ENCODE measurements at regions not wholly inside any gene's neighbourhood (a gene's known extent, or its start where the extent isn't known, plus 50 kb on each side); places are given as distances from the start of the nearest gene placed in this dataset.
"Not testable (repeated sequence)": the region's sequence is repeated elsewhere in the genome, so short reads cannot be mapped to it uniquely, and the experiment has no call there.

DNA sequence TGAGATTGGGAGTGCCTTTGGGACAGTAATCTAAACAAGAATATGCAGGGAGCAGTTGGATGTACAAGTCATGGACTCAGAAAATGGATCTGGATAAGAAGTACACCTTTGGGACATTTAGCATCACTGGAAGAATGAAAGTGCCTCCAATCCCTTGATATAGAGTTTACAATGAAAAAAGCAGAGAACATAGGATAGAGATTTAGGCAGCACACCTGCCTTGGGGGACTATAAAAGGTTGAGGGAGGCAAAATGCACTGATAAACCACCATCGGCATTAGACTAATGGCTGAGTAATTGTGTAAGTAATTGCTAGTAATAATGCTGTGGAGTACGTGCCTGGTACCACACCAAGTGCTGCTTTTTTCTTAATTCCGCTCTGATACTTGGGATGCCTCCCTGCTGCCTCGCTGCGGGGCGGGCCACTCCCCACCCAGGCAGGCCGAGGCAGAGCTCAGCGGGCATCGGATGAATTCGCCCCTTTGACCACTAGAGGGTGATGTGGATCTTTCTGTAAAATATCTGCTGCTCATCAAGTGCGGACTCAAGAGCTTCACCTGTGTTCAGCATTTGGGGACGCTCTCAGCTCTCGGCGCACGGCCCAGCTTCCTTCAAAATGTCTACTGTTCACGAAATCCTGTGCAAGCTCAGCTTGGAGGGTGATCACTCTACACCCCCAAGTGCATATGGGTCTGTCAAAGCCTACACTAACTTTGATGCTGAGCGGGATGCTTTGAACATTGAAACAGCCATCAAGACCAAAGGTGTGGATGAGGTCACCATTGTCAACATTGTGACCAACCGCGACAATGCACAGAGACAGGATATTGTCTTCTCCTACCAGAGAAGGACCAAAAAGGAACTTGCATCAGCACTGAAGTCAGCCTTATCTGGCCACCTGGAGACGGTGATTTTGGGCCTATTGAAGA lies 99.9 kb downstream of the ANKRD18B start:
- no peaks in the 10 kb centered on the region for H3K9me3 ChIP-seq (ENCODE audit: low read depth, low read length)
- H3K4me1 ChIP-seq (ENCODE audit: insufficient read depth, low read length), result no peaks in the 10 kb centered on the region
- H3K27me3 ChIP-seq (ENCODE audit: insufficient read depth, low read length), result no peaks in the 10 kb centered on the region
- H3K4me3 ChIP-seq (ENCODE audit: low read length), result no peak overlapping the region

DNA sequence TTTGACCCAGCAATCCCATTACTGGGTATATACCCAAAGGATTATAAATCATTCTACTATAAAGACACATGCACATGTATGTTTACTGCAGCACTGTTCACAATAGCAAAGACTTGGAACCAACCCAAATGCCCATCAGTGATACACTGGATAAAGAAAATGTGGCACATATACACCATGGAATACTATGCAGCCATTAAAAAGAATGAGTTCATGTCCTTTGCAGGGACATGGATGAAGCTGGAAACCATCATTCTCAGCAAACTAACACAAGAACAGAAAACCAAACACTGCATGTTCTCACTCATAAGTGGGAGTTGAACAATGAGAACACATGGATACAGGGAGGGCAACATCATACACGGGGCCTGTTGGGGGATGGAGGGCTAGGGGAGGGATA lies 104.3 kb downstream of the ANKRD18B start:
- not testable (repeated sequence) for H3K4me1 ChIP-seq (ENCODE audit: insufficient read depth, low read length); H3K9me3 ChIP-seq (ENCODE audit: low read depth, low read length); H3K27me3 ChIP-seq (ENCODE audit: insufficient read depth, low read length)

DNA sequence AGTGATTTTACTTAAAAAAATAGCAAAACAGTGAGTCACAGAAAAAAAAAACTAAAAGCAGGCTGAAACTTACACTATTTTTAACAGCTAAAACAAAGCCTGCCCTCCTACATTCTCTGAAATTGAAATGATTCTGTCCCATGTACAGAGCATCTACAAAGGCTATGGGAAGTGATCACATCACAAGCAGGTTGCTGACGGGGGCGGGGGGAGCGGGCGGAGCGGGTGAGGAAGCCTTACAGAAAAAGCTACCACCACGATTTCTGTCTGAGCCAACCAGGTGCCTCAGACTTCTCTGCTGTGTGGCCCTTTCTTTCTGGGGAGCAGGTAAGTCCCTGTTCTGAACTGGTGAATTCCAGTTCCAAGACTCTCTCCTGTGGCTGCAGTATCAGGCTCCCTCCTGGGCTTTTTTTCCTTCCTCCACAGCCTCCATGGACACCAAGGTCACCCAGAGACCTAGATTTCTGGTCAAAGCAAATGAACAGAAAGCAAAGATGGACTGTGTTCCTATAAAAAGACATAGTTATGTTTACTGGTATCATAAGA lies 104.9 kb downstream of the ANKRD18B start:
- no peaks in the 10 kb centered on the region for H3K4me1 ChIP-seq (ENCODE audit: insufficient read depth, low read length)
- H3K27me3 ChIP-seq (ENCODE audit: insufficient read depth, low read length), result peaks cover 9% of the 10 kb centered on the region
- H3K9me3 ChIP-seq (ENCODE audit: low read depth, low read length), result no peaks in the 10 kb centered on the region
- H3K4me3 ChIP-seq (ENCODE audit: low read length), result no peak overlapping the region

More for the DNA sequence above, 104.3 kb downstream of the ANKRD18B start:
- not testable (repeated sequence) for H3K4me3 ChIP-seq (ENCODE audit: low read length)

DNA sequence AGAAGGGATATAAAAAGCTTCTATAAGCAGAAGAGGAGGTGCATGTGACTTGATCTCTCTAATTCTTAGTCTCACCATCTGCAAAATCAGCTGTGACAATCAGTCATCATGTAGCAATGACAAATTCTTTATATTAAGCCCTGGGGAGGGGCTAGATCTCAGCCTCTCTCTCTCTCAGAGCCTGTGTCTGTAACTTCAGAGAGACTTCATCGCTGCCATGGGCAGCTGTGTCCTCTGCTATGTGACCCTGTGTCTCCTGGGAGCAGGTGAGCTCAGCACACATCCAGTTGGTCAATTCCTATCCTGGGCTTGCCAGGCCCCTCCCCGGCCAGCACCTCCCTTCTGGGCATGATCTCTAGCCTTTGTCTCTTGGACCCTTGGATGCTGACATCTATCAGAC lies 109.6 kb downstream of the ANKRD18B start:
- no peak overlapping the region for H3K4me3 ChIP-seq (ENCODE audit: low read length)
- H3K4me1 ChIP-seq (ENCODE audit: insufficient read depth, low read length), result no peaks in the 10 kb centered on the region
- peaks cover 46% of the 10 kb centered on the region for H3K27me3 ChIP-seq (ENCODE audit: insufficient read depth, low read length)
- no peaks in the 10 kb centered on the region for H3K9me3 ChIP-seq (ENCODE audit: low read depth, low read length)

DNA sequence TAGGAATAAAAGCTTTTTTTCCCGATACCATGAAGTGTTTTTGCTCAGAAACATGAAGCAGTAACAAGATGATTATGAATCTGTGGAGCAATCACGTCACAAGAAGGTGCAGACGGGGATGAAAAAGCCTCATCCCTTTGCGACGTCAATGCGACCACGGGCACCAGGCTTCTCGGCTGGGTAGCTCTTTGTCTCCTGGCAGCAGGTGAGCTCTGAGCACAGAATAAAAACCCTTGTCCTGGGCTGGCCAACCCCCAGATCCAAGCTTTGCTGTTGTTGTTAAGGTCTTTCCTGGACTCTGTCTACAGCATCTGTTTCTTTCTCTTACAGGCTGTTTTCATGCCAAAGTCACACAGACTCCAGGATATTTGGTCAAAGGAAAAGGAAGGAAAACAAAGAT lies 113.8 kb downstream of the ANKRD18B start:
- Histone ChIP-seq H3K27me3 (ENCODE audit: insufficient read depth, low read length) (peaks cover 53% of the 10 kb centered on the region), H3K4me3 (ENCODE audit: low read length) (no peak overlapping the region), H3K9me3 (ENCODE audit: low read depth, low read length) (no peaks in the 10 kb centered on the region), H3K4me1 (ENCODE audit: insufficient read depth, low read length) (no peaks in the 10 kb centered on the region)

DNA sequence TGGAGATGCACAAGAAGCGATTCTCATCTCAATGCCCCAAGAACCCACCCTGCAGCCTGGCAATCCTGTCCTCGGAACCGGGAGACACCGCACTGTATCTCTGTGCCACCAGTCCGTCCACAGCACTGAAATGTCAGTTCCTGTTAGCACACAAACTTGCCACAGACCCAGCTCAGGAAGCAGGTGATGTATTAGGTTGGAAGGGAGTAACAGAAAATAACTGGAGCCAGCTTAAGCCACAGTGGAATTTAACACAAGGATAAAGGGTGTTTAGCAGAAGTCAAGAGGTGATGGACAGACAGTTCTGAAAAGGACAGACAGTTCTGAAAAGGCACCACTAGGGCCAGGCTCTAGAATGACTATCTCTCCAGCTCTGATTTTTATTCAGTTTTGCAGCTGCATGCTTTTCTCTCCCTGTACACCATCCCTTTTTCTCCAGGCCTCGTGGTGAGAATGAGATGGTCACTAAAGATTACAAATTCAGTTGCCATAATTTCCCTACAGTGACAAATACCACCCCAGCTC lies 114.4 kb downstream of the ANKRD18B start:
- no peak overlapping the region for H3K4me3 ChIP-seq (ENCODE audit: low read length)
- H3K9me3 ChIP-seq (ENCODE audit: low read depth, low read length), result no peaks in the 10 kb centered on the region
- H3K4me1 ChIP-seq (ENCODE audit: insufficient read depth, low read length), result no peaks in the 10 kb centered on the region
- peaks cover 53% of the 10 kb centered on the region for H3K27me3 ChIP-seq (ENCODE audit: insufficient read depth, low read length)

DNA sequence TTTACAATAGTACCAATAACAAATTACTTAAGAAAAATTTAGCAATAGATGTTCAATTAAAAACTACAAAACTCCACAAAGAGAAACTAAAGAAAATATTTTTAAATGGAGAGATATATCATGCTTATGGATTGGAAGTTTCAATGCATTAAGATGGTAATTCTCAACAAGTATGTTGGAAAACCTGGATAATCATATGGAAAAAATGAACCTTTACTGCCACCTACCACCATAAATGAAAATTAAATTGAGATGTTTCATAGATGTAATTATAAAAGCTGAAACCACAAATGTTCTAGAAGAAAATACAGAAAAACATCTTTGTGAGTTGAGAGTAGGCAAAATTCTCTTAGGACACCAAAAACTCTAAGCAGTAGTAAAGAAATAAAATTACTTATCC lies 121.7 kb downstream of the ANKRD18B start:
- Histone ChIP-seq H3K27me3 (ENCODE audit: insufficient read depth, low read length) (peaks cover 3% of the 10 kb centered on the region), H3K4me3 (ENCODE audit: low read length) (no peak overlapping the region), H3K4me1 (ENCODE audit: insufficient read depth, low read length) (no peaks in the 10 kb centered on the region), H3K9me3 (ENCODE audit: low read depth, low read length) (no peaks in the 10 kb centered on the region)

DNA sequence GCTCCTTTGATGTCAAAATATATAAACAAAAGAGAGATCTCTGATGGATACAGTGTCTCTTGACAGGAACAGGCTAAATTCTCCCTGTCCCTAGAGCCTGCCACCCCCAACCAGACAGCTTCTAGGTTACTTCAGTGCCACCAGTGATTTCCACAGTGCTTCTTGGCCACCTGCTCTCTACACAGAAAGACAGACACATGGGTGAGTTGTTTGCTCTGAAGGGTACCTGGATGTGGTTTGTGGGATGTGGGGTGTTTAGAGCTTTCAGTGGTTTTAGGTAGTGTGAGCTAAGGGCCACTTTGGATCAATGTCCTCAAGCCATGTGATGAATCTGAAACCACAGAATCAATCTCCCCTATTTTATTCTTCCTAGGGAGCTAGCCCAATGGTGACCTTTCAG lies 125.4 kb downstream of the ANKRD18B start:
- Histone ChIP-seq H3K4me3 (ENCODE audit: low read length) (no peak overlapping the region), H3K9me3 (ENCODE audit: low read depth, low read length) (no peaks in the 10 kb centered on the region), H3K4me1 (ENCODE audit: insufficient read depth, low read length) (no peaks in the 10 kb centered on the region), H3K27me3 (ENCODE audit: insufficient read depth, low read length) (no peaks in the 10 kb centered on the region)

DNA sequence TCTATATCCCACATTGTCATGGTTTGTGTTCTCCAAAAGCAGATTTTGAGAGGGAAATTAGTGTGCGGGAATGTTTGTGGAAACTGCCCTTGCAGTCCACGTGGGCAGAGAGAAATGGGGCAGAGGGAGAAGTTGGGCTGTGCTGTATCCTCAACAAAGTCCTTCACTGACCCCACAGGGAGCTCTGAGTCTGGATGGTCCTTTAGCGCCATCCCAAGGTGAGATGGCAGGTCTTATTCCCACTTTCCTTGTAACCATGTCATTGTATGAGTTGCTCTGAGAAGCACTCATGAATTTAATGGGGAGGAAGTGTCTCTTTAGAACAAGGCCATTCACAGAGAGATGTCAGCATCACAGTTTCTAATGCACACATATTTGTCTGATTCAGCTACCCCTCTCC lies 127.1 kb downstream of the ANKRD18B start:
- Histone ChIP-seq H3K4me3 (ENCODE audit: low read length) (no peak overlapping the region), H3K27me3 (ENCODE audit: insufficient read depth, low read length) (no peaks in the 10 kb centered on the region), H3K9me3 (ENCODE audit: low read depth, low read length) (no peaks in the 10 kb centered on the region), H3K4me1 (ENCODE audit: insufficient read depth, low read length) (no peaks in the 10 kb centered on the region)

DNA sequence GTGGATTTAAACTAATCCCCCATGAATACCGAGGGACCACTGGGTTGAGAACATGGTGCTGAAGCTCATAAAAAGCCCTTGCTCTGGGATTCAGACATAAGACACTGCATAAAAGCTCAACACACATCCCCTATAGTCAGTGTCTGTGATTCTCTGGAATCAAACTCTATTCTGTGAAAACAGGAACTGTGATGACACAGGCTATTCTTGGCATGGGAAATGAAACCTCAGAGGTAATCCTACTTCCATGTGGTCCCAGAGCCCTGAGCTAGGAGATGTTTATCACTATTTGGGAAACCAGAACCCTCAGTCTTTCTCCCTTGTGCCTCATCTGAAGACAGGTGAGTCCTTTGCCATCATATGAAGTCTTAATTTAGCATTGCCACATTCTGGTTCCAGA lies 135.4 kb upstream of the PRSS3 start:
- H3K27me3 ChIP-seq (ENCODE audit: insufficient read depth, low read length), result peaks cover 2% of the 10 kb centered on the region
- H3K4me3 ChIP-seq (ENCODE audit: low read length), result no peak overlapping the region
- H3K4me1 ChIP-seq (ENCODE audit: insufficient read depth, low read length), result peaks cover 6% of the 10 kb centered on the region
- H3K9me3 ChIP-seq (ENCODE audit: low read depth, low read length), result no peaks in the 10 kb centered on the region

DNA sequence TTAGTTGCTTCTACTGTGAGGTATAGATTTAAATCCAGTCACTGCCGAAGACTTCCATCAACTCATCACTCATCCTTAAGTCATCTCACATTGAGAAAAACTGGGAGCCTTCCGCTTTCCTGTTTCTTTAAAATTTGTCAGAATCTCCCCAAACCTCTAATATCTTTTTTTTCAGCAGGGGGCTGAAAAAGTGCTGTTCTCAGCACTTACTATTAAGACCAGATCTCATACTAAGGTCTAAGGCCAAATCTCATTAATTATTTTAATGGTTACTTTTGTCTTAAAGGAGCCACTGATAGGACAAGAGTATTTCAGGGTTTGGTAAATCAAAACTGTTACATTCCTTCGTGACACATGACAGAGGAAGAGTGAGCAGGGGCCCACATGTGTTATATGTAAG lies 134.6 kb upstream of the PRSS3 start:
- H3K4me1 ChIP-seq (ENCODE audit: insufficient read depth, low read length), result peaks cover 6% of the 10 kb centered on the region
- H3K27me3 ChIP-seq (ENCODE audit: insufficient read depth, low read length), result peaks cover 2% of the 10 kb centered on the region
- no peak overlapping the region for H3K4me3 ChIP-seq (ENCODE audit: low read length)
- no peaks in the 10 kb centered on the region for H3K9me3 ChIP-seq (ENCODE audit: low read depth, low read length)

DNA sequence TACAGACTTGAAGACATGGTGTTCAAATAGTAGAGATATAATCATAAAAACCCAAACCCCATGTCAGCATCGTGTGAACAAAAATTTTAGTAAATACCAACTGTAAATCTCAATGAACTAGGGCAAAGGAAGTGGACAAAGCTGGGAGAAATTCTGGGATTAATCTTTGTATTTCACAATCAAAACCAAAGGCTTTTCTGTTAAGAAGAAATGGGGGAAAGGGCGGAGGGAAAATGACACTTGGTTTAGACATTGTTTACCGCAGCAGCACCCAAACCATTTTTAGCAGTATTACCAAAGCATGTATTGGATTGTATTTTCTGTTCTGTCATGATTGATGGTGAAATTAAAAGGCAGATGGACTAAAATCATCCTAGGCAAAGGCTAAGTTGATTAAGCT lies 134.2 kb upstream of the PRSS3 start:
- peaks cover 2% of the 10 kb centered on the region for H3K27me3 ChIP-seq (ENCODE audit: insufficient read depth, low read length)
- no peak overlapping the region for H3K4me3 ChIP-seq (ENCODE audit: low read length)
- no peaks in the 10 kb centered on the region for H3K9me3 ChIP-seq (ENCODE audit: low read depth, low read length)
- peaks cover 6% of the 10 kb centered on the region for H3K4me1 ChIP-seq (ENCODE audit: insufficient read depth, low read length)

DNA sequence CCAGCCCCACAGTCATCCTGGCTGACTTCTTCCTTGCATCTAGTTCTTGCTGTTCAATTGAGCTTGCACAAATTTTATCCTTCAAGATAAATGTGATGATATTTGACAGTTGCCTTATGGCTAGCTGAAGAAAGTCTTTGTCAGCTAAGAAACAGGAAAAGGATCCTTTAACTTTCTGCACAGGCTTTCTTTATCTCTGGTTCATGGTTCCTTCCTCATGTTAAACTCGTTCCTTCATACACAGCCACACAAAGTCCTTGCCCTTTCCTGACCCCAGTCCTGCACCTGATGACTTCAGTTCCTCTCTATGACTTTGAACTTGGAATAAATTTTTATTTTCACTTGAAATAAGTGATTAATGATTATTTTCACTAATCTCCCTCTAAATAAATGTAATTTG lies 132.5 kb upstream of the PRSS3 start:
- Histone ChIP-seq H3K9me3 (ENCODE audit: low read depth, low read length) (no peaks in the 10 kb centered on the region), H3K4me1 (ENCODE audit: insufficient read depth, low read length) (peaks cover 6% of the 10 kb centered on the region), H3K4me3 (ENCODE audit: low read length) (no peak overlapping the region), H3K27me3 (ENCODE audit: insufficient read depth, low read length) (peaks cover 2% of the 10 kb centered on the region)

DNA sequence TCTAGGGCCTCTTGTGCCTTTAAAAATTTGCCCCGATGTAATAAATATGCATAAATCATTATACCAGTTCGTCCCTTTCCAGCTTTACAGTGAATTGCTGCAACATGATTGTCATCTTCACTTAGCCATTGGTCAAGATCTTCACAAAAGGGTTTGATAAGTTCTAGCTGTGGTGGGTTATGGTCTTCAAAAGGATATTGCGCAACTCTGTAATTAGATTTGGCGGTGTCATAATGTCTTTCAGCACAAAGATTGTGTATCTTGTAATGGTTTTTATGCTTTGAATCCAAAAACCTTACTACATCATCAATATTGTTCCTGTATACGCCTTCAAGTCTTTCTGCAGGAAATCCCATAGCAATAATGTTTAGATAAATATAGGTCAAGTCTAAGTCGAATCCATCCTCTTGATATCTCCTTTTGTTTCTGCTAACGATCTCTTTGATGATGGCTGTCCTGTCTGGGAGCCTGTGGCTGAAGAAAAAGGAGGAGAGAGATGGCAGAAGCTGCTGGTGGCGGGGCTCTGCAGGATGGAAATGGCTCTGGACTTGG lies 119.1 kb upstream of the PRSS3 start:
- not testable (repeated sequence) for H3K4me1 ChIP-seq (ENCODE audit: insufficient read depth, low read length); H3K9me3 ChIP-seq (ENCODE audit: low read depth, low read length)
- Histone ChIP-seq H3K4me3 (ENCODE audit: low read length) (peak overlapping the region; percentile 23), H3K27me3 (ENCODE audit: insufficient read depth, low read length) (peaks cover 52% of the 10 kb centered on the region)

DNA sequence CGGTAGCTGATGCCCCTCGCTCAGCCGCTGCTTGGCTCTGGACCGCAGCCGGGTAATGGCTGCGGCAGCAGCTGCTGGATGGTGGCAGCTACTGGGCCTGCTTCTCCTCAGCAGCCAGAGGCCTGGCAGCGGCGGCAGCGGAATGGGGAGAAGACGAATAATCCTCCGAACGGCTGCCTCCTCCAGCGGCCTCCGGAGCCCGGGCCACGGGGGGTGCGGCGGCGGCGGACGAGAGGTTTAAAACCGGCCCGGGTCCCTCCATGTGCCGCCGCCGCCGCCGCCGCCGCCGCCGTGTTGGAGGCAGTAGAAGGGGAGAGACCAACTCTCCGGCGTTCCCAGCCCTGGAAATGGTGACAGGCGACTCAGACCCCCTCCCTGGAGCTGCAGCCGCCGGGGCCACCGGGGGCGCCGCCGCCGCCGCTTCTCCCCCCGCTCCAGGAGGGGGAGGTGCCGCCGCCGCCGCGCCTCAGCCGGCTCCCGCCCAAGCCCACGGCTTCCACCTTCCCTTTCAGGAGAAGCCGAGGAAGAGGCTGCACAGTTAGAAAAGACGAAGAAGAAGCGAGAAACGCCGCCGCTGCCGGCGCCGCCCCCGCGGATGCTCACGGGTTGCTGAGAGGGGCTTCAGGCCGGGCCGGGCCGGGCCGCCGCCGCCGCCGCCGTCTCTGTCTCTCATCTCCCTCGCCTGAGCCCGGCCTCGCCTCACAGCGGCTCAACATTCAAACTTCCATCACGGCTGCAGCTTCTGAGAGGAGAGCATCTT lies 118.4 kb upstream of the PRSS3 start:
- H3K9me3 ChIP-seq (ENCODE audit: low read depth, low read length), result no peaks in the 10 kb centered on the region
- H3K4me3 ChIP-seq (ENCODE audit: low read length), result peak overlapping the region; percentile 23
- H3K4me1 ChIP-seq (ENCODE audit: insufficient read depth, low read length), result peaks cover 7% of the 10 kb centered on the region
- H3K27me3 ChIP-seq (ENCODE audit: insufficient read depth, low read length), result peaks cover 52% of the 10 kb centered on the region
